ENCODE measurements at regions not wholly inside any gene's neighbourhood (a gene's known extent, or its start where the extent isn't known, plus 50 kb on each side); places are given as distances from the start of the nearest gene placed in this dataset.

GRCh38 chr4:165720411-165721082, 152.5 kb upstream of the TLL1 start:
- H3K27ac ChIP-seq (ENCODE audit: low read depth in 1 of 2, low read length in 2 of 2) = no peak overlapping the region
- POLR2A ChIA-PET = no interaction called here
- no peaks in the 10 kb centered on the region for H3K27me3 ChIP-seq (ENCODE audit: control insufficient read depth in 1 of 2, insufficient read depth in 2 of 2, low read length in 2 of 2)
- Mint-ChIP-seq H3K27me3 (no peaks in the 10 kb centered on the region), H3K36me3 (ENCODE audit: low read depth) (no peaks in the 10 kb centered on the region), H3K4me1 (ENCODE audit: low read depth) (no peaks in the 10 kb centered on the region), H3K27ac (no peak overlapping the region), H3K4me3 (no peak overlapping the region), H3K9me3 (no peaks in the 10 kb centered on the region)
- TF ChIP-seq CTCF (IDR thresholded peaks at IDR 0.05) = no peak
- DNase-seq (no peak), ATAC-seq (ENCODE audit: poor library complexity) (no peak)
- no peaks in the 10 kb centered on the region for H3K4me1 ChIP-seq (ENCODE audit: insufficient read depth, low read length)
- intact Hi-C loops (cut with DNase I, micrococcal nuclease) = no loop called here
- CTCF ChIA-PET = no interaction called here
- no peak overlapping the region for H3K4me3 ChIP-seq (ENCODE audit: low read length)
- H3K36me3 ChIP-seq (ENCODE audit: insufficient read depth, low read length) = no peaks in the 10 kb centered on the region
- H3K9me3 ChIP-seq (ENCODE audit: control insufficient read depth in 1 of 2, insufficient read depth in 1 of 2, low read length in 2 of 2) = no peaks in the 10 kb centered on the region

GRCh38 chr4:165721815-165722214, 151.2 kb upstream of the TLL1 start:
- no peak for TF ChIP-seq CTCF (IDR thresholded peaks at IDR 0.05)
- no peaks in the 10 kb centered on the region for H3K36me3 Mint-ChIP-seq (ENCODE audit: low read depth)
- no peaks in the 10 kb centered on the region for H3K4me1 ChIP-seq (ENCODE audit: insufficient read depth, low read length)
- no peaks in the 10 kb centered on the region for H3K9me3 ChIP-seq (ENCODE audit: control insufficient read depth in 1 of 2, insufficient read depth in 1 of 2, low read length in 2 of 2)
- no peak overlapping the region for H3K4me3 ChIP-seq (ENCODE audit: low read length)
- H3K9me3 Mint-ChIP-seq = no peaks in the 10 kb centered on the region
- no peaks in the 10 kb centered on the region for H3K27me3 ChIP-seq (ENCODE audit: control insufficient read depth in 1 of 2, insufficient read depth in 2 of 2, low read length in 2 of 2)
- CTCF ChIA-PET = no interaction called here
- no peak overlapping the region for H3K27ac Mint-ChIP-seq
- H3K27me3 Mint-ChIP-seq = no peaks in the 10 kb centered on the region
- H3K4me3 Mint-ChIP-seq = no peak overlapping the region
- H3K4me1 Mint-ChIP-seq (ENCODE audit: low read depth) = no peaks in the 10 kb centered on the region
- ATAC-seq (ENCODE audit: poor library complexity) = no peak
- H3K27ac ChIP-seq (ENCODE audit: low read depth in 1 of 2, low read length in 2 of 2) = no peak overlapping the region
- DNase-seq = no peak
- POLR2A ChIA-PET = no interaction called here
- intact Hi-C loops (cut with DNase I, micrococcal nuclease) = no loop called here
- no peaks in the 10 kb centered on the region for H3K36me3 ChIP-seq (ENCODE audit: insufficient read depth, low read length)

GRCh38 chr4:165723051-165723795, 149.8 kb upstream of the TLL1 start:
- H3K36me3 ChIP-seq (ENCODE audit: insufficient read depth, low read length) = no peaks in the 10 kb centered on the region
- Mint-ChIP-seq H3K27ac (no peak overlapping the region), H3K4me3 (no peak overlapping the region), H3K4me1 (ENCODE audit: low read depth) (no peaks in the 10 kb centered on the region), H3K27me3 (no peaks in the 10 kb centered on the region), H3K36me3 (ENCODE audit: low read depth) (no peaks in the 10 kb centered on the region), H3K9me3 (no peaks in the 10 kb centered on the region)
- no peak overlapping the region for H3K27ac ChIP-seq (ENCODE audit: low read depth in 1 of 2, low read length in 2 of 2)
- no peak overlapping the region for H3K4me3 ChIP-seq (ENCODE audit: low read length)
- CTCF ChIA-PET = no interaction called here
- H3K9me3 ChIP-seq (ENCODE audit: control insufficient read depth in 1 of 2, insufficient read depth in 1 of 2, low read length in 2 of 2) = no peaks in the 10 kb centered on the region
- no peak for DNase-seq
- no peak for TF ChIP-seq CTCF (IDR thresholded peaks at IDR 0.05)
- intact Hi-C loops (cut with DNase I, micrococcal nuclease) = no loop called here
- POLR2A ChIA-PET = no interaction called here
- no peaks in the 10 kb centered on the region for H3K4me1 ChIP-seq (ENCODE audit: insufficient read depth, low read length)
- no peaks in the 10 kb centered on the region for H3K27me3 ChIP-seq (ENCODE audit: control insufficient read depth in 1 of 2, insufficient read depth in 2 of 2, low read length in 2 of 2)
- no peak for ATAC-seq (ENCODE audit: poor library complexity)
